ENCODE measurements at regions not wholly inside any gene's neighbourhood (a gene's known extent, or its start where the extent isn't known, plus 50 kb on each side); places are given as distances from the start of the nearest gene placed in this dataset.
"Not testable (repeated sequence)": the region's sequence is repeated elsewhere in the genome, so short reads cannot be mapped to it uniquely, and the experiment has no call there.

- not testable (repeated sequence) for H3K27ac ChIP-seq
These were observed 294.5 kb downstream of the GOLGA6L6 start for GRCh38 chr15:20247137-20247536.

- H3K27ac ChIP-seq: not testable (repeated sequence)
These were observed 295.0 kb downstream of the GOLGA6L6 start for GRCh38 chr15:20246624-20247023.

- H3K27ac ChIP-seq: not testable (repeated sequence)
These were observed 295.7 kb downstream of the GOLGA6L6 start for GRCh38 chr15:20245856-20246255.

GRCh38 chr15:20244792-20245191, 296.8 kb downstream of the GOLGA6L6 start:
- not testable (repeated sequence) for H3K27ac ChIP-seq

GRCh38 chr15:20243486-20244240, 297.9 kb downstream of the GOLGA6L6 start:
- H3K27ac ChIP-seq: not testable (repeated sequence)

- H3K27ac ChIP-seq: not testable (repeated sequence)
These were observed 301.2 kb downstream of the GOLGA6L6 start for GRCh38 chr15:20240366-20240917.

- H3K27ac ChIP-seq: not testable (repeated sequence)
These were observed 302.4 kb downstream of the GOLGA6L6 start for GRCh38 chr15:20239186-20239585.

GRCh38 chr15:20237256-20238020, 304.2 kb downstream of the GOLGA6L6 start:
- H3K27ac ChIP-seq: not testable (repeated sequence)

- not testable (repeated sequence) for H3K27ac ChIP-seq
These were observed 305.9 kb downstream of the GOLGA6L6 start for GRCh38 chr15:20235728-20236127.

- H3K27ac ChIP-seq: not testable (repeated sequence)
These were observed 307.5 kb downstream of the GOLGA6L6 start for GRCh38 chr15:20234006-20234540.

- H3K27ac ChIP-seq: not testable (repeated sequence)
These were observed 309.1 kb downstream of the GOLGA6L6 start for GRCh38 chr15:20232457-20232856.

GRCh38 chr15:20230656-20231055, 310.9 kb downstream of the GOLGA6L6 start:
- not testable (repeated sequence) for H3K27ac ChIP-seq

GRCh38 chr15:20228791-20229190, 312.8 kb downstream of the GOLGA6L6 start:
- H3K27ac ChIP-seq: not testable (repeated sequence)

- not testable (repeated sequence) for H3K27ac ChIP-seq
These were observed 314.3 kb downstream of the GOLGA6L6 start for GRCh38 chr15:20227119-20227853.

- not testable (repeated sequence) for H3K27ac ChIP-seq
These were observed 315.1 kb downstream of the GOLGA6L6 start for GRCh38 chr15:20226531-20226930.

GRCh38 chr15:20221063-20221462, 320.5 kb downstream of the GOLGA6L6 start:
- not testable (repeated sequence) for H3K27ac ChIP-seq

GRCh38 chr15:20219171-20219570, 322.4 kb downstream of the GOLGA6L6 start:
- H3K27ac ChIP-seq: not testable (repeated sequence)

- H3K27ac ChIP-seq: not testable (repeated sequence)
These were observed 325.9 kb downstream of the GOLGA6L6 start for GRCh38 chr15:20215700-20216099.

GRCh38 chr15:20214101-20214500, 327.5 kb downstream of the GOLGA6L6 start:
- H3K27ac ChIP-seq: not testable (repeated sequence)

- not testable (repeated sequence) for H3K27ac ChIP-seq
These were observed 330.1 kb downstream of the GOLGA6L6 start for GRCh38 chr15:20211508-20211907.

- not testable (repeated sequence) for H3K27ac ChIP-seq
These were observed 331.6 kb downstream of the GOLGA6L6 start for GRCh38 chr15:20209973-20210372.

GRCh38 chr15:20207607-20208006, 334.0 kb downstream of the GOLGA6L6 start:
- not testable (repeated sequence) for H3K27ac ChIP-seq

All from 22Rv1 (cell line).